LNCaP clone FGC (cell line): ENCODE measurements at regions not wholly inside any gene's neighbourhood (a gene's known extent, or its start where the extent isn't known, plus 50 kb on each side); places are given as distances from the start of the nearest gene placed in this dataset.
A peak's percentile ranks its signal among the peaks of the same experiment; 100 is the strongest.
"Not testable (repeated sequence)": the region's sequence is repeated elsewhere in the genome, so short reads cannot be mapped to it uniquely, and the experiment has no call there.

ENCODE experiments used
- DNase-seq: peaks from one replicate; pipeline ENCODE4 v3.0.0-alpha.2; 2011; ENCODE audit warnings: low read depth
- H3K4me3 ChIP-seq: 2 replicates; pipeline ENCODE4 v1.5.1; 2011; ENCODE audit warnings: mild to moderate bottlenecking, low read depth, low read length, control low read depth
- CTCF ChIP-seq: IDR thresholded peaks from 2 replicates; pipeline ENCODE4 v1.5.1; 2012; ENCODE audit warnings: mild to moderate bottlenecking; ENCODE audit not compliant: control insufficient read depth, insufficient read depth; ENCODE audit errors: extremely low read depth

GRCh38 chr10:8311526-8312070 lies 257.1 kb downstream of the GATA3 start:
- H3K4me3 ChIP-seq, result no peak overlapping the region
- no peak for TF ChIP-seq CTCF
- DNase-seq, result no peak

GRCh38 chr10:8312079-8312478 lies 257.6 kb downstream of the GATA3 start:
- no peak for DNase-seq

GRCh38 chr10:8312781-8313180 lies 258.3 kb downstream of the GATA3 start:
- peak; percentile 22 for DNase-seq
- no peak for TF ChIP-seq CTCF
- H3K4me3 ChIP-seq, result no peak overlapping the region

More at GRCh38 chr10:8312079-8312478, 257.6 kb downstream of the GATA3 start:
- H3K4me3 ChIP-seq, result no peak overlapping the region
- TF ChIP-seq CTCF, result no peak

GRCh38 chr10:8314486-8314885 lies 260.0 kb downstream of the GATA3 start:
- DNase-seq, result no peak
- no peak for TF ChIP-seq CTCF
- H3K4me3 ChIP-seq, result no peak overlapping the region

GRCh38 chr10:8315619-8316021 lies 261.1 kb downstream of the GATA3 start:
- H3K4me3 ChIP-seq, result no peak overlapping the region
- TF ChIP-seq CTCF, result no peak
- DNase-seq, result no peak

- no peak overlapping the region for H3K4me3 ChIP-seq
- TF ChIP-seq CTCF, result no peak
- no peak for DNase-seq
These were observed 261.8 kb downstream of the GATA3 start for GRCh38 chr10:8316284-8316683.

- DNase-seq, H3K4me3 ChIP-seq: not testable (repeated sequence)
These were observed 263.9 kb downstream of the GATA3 start for GRCh38 chr10:8318429-8318828.
